Testis (tissue), 2 donors: ENCODE measurements at regions not wholly inside any gene's neighbourhood (a gene's known extent, or its start where the extent isn't known, plus 50 kb on each side); places are given as distances from the start of the nearest gene placed in this dataset.

Experiments
- DNase-seq: peaks from one replicate; pipeline ENCODE4 v3.0.0-alpha.2; 2019
- H3K27ac ChIP-seq, 2 donors: fragments of 200-600 bp; sonication (generic); one replicate each; pipeline ENCODE4 v1.5.1; 2019
- H3K27me3 ChIP-seq: fragments of 200-600 bp; sonication (generic); one replicate; pipeline ENCODE4 v1.5.1; 2019
- H3K36me3 ChIP-seq: fragments of 200-600 bp; sonication (generic); one replicate; pipeline ENCODE4 v1.5.1; 2017; ENCODE audit warnings: low read depth; ENCODE audit errors: missing control alignments
- H3K4me1 ChIP-seq: fragments of 200-600 bp; sonication (generic); one replicate; pipeline ENCODE4 v1.5.1; 2019
- H3K4me3 ChIP-seq, 2 donors: fragments of 200-600 bp; sonication (generic); one replicate each; pipeline ENCODE4 v1.5.1; 2017 to 2019
- H3K9me3 ChIP-seq: fragments of 200-600 bp; sonication (generic); one replicate; pipeline ENCODE4 v1.5.1; 2017
- POLR2A ChIP-seq: fragments of 450-650 bp; IDR thresholded peaks from one replicate; pipeline ENCODE4 v1.6.1; 2017; ENCODE audit warnings: antibody characterized with exemption, mild to moderate bottlenecking, moderate library complexity
- WGBS, 2 donors: methylation state at CpG; one replicate each; pipeline ENCODE4 v1.1.5; 2018; 5-methylcytosine and 5-hydroxymethylcytosine counted together
- intact Hi-C: fragments of 100-400 bp; cut with DNase I; formaldehyde crosslinking; loops from one replicate; pipeline ENCODE4 v1.15.1; 2023; ENCODE audit warnings: low total_unique reads
- TF ChIP-seq, protein P1 (sequence below), 3 experiments: fragments of 450-650 bp in 2 of 3; fragments of 200-600 bp in 1 of 3; sonication (generic) in 1 of 3; IDR thresholded peaks; one replicate each; pipeline ENCODE4 v1.5.1; 2016 to 2019; ENCODE audit warnings: antibody characterized with exemption in 3 of 3, mild to moderate bottlenecking in 2 of 3, moderate library complexity in 1 of 3

DNA sequence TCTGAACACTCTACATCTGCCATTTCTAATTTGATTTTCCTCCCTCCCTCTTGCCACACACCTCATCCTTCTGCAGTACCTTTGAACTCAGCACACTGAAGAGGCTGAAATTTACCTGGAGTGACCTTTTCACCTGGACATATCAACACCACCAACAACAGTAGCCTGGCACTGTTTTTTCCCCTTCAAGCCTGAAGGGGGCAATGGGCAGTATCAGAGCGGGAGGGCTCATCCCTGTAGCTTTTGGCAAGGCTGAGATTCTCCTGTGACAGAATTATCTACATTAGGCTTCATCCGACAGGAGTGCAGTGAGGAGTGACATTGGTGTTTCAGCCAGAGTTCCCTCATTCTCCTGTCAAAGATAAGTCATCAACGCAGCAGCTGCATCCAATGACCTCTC is 312.8 kb upstream of the SPTLC3 start:
- WGBS, 2 donors: 45 to 49% methylated on average over 3 of the region's 3 CpGs
- intact Hi-C loops: no loop called here

DNA sequence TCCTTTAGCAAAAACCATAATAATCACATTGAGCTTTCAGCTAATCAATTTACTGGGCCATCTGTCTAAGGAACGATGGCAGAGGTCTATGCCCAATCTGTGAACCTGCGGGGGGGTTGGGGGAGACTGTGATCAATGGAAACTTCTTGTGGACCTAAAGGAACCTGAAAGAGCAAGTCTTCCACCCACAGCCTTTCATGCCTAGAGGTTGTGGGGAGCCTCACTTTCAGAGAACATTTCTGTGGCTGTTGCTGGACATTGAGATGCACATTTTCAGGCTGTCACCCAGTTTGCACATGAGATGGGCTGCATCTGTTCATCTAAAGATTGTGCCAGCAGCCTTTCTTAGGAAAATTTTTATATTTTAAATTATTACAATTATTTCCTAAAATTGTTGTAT is 310.0 kb upstream of the SPTLC3 start:
- intact Hi-C loops: no loop called here
- no peaks in the 10 kb centered on the region for H3K4me1 ChIP-seq
- no peak overlapping the region for H3K27ac ChIP-seq
- no peaks in the 10 kb centered on the region for H3K36me3 ChIP-seq
- no peaks in the 10 kb centered on the region for H3K27me3 ChIP-seq
- H3K9me3 ChIP-seq: no peaks in the 10 kb centered on the region
- no peak overlapping the region for H3K4me3 ChIP-seq
- TF ChIP-seq POLR2A: no peak
- TF ChIP-seq, protein P1, sequence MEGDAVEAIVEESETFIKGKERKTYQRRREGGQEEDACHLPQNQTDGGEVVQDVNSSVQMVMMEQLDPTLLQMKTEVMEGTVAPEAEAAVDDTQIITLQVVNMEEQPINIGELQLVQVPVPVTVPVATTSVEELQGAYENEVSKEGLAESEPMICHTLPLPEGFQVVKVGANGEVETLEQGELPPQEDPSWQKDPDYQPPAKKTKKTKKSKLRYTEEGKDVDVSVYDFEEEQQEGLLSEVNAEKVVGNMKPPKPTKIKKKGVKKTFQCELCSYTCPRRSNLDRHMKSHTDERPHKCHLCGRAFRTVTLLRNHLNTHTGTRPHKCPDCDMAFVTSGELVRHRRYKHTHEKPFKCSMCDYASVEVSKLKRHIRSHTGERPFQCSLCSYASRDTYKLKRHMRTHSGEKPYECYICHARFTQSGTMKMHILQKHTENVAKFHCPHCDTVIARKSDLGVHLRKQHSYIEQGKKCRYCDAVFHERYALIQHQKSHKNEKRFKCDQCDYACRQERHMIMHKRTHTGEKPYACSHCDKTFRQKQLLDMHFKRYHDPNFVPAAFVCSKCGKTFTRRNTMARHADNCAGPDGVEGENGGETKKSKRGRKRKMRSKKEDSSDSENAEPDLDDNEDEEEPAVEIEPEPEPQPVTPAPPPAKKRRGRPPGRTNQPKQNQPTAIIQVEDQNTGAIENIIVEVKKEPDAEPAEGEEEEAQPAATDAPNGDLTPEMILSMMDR (IDR thresholded peaks at IDR 0.05): no peak
- no peak for DNase-seq
- whole genome bisulfite sequencing, 2 donors: 76 to 77% methylated on average over 2 of the region's 2 CpGs

More for the DNA sequence above, 312.8 kb upstream of the SPTLC3 start:
- Histone ChIP-seq H3K36me3 (no peaks in the 10 kb centered on the region), H3K4me1 (no peaks in the 10 kb centered on the region), H3K4me3 (no peak overlapping the region), H3K27ac (no peak overlapping the region), H3K9me3 (no peaks in the 10 kb centered on the region), H3K27me3 (no peaks in the 10 kb centered on the region)
- DNase-seq: no peak
- no peak for TF ChIP-seq POLR2A
- TF ChIP-seq, protein P1 (IDR thresholded peaks at IDR 0.05): no peak

DNA sequence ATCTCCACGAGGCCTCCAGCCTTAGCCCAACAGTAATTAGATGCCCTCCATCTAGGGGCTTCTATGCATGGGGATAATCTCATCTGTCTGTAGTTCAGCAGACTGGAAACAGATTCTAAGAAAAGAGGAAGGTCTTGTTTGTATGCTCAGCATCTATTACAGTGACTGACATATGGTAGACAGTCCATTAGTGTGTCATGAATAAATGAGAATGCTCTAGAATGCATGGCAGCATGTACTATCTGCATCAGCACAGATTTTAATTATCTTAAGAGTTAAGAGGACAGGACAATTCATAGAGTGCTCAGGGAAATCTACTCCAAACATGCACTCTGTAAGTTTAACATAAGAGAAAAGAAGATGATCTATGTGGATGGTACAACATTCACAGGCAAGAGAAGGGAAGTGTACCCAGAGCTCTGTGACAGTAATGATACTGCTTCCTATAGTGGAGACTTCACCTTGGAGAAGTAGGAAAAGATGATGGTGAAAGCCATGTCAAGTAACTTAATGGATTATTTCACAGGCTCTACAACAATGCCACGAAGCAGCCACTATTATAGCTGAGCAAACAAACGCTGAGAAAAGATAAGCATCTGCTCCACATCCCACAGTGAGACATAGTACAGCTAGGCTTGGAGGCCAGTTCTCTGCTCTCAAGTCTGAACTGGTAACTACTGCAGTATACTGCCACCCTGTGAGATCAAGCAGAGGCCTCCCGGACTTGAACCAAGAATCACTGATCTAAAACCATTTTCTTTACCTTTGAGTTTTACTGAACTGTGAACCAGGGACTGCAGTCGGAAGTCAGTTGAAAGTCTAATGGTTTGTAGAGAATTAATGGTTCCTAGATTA is 309.2 kb upstream of the SPTLC3 start:
- WGBS, 2 donors: 62 to 65% methylated on average over 5 of the region's 5 CpGs
- Histone ChIP-seq H3K27ac (no peak overlapping the region), H3K4me3 (no peak overlapping the region), H3K4me1 (no peaks in the 10 kb centered on the region), H3K36me3 (no peaks in the 10 kb centered on the region), H3K9me3 (no peaks in the 10 kb centered on the region), H3K27me3 (no peaks in the 10 kb centered on the region)
- DNase-seq: no peak
- intact Hi-C loops: no loop called here
- no peak for TF ChIP-seq POLR2A
- TF ChIP-seq, protein P1 (IDR thresholded peaks at IDR 0.05): no peak

- H3K27me3 ChIP-seq: no peaks in the 10 kb centered on the region
- H3K36me3 ChIP-seq: no peaks in the 10 kb centered on the region
- no peak for TF ChIP-seq POLR2A
- TF ChIP-seq, protein P1 (IDR thresholded peaks at IDR 0.05): no peak
- intact Hi-C loops: no loop called here
- no peak overlapping the region for H3K27ac ChIP-seq
- H3K4me3 ChIP-seq: peak overlapping the region in 1 of 2 donors; percentile 15
- WGBS, 2 donors: 58 to 87% methylated on average over 9 of the region's 9 CpGs
- DNase-seq: peak; percentile 52
- no peaks in the 10 kb centered on the region for H3K4me1 ChIP-seq
- no peaks in the 10 kb centered on the region for H3K9me3 ChIP-seq
Measured at GRCh38 chr20:12700701-12701100, 308.1 kb upstream of the SPTLC3 start.

DNA sequence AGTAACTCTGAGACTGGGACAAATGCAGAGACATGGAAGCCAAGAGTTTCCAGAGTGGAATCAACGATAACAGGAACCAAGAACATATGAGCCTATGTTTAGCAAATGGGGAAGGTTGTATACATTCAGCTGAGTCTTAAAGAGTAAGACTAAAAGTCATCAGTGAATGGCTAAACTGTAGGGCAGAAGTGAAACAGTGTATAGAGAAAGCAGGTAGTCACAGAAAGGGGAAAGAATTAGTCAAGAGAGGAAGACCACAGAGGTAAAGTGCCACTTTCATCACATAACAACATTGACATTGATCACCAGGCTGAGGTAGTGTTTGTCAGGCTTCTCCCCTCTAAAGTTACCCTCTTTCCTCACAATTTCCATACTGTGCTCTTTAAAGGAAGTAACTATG is 306.5 kb upstream of the SPTLC3 start:
- Histone ChIP-seq H3K9me3 (no peaks in the 10 kb centered on the region), H3K27me3 (no peaks in the 10 kb centered on the region), H3K4me1 (no peaks in the 10 kb centered on the region), H3K4me3 (no peak overlapping the region), H3K27ac (no peak overlapping the region), H3K36me3 (no peaks in the 10 kb centered on the region)
- DNase-seq: no peak
- TF ChIP-seq, protein P1 (IDR thresholded peaks at IDR 0.05): no peak
- no peak for TF ChIP-seq POLR2A
- WGBS, 2 donors: 82 to 85% methylated on average over 1 of the region's 1 CpG
- intact Hi-C loops: no loop called here
